CD8-positive, alpha-beta memory T cell (primary cell): ENCODE measurements at regions not wholly inside any gene's neighbourhood (a gene's known extent, or its start where the extent isn't known, plus 50 kb on each side); places are given as distances from the start of the nearest gene placed in this dataset.

Experiments used
- CTCF ChIA-PET: fragments of 350-600 bp; sonication (Branson Sonifier 250); formaldehyde crosslinking; loops from one replicate; lab custom pipeline; 2021; ENCODE audit warnings: antibody characterized with exemption; lab: Charles Lee
- POLR2A ChIA-PET: fragments of 350-600 bp; sonication (Branson Sonifier 250); formaldehyde crosslinking; loops from one replicate; lab custom pipeline; 2021; ENCODE audit warnings: antibody characterized with exemption; lab: Charles Lee
- DNase-seq, 5 donors: peaks; one replicate each; pipeline versions ENCODE4 v3.0.0 to v3.0.0-alpha.2; 2020 to 2022; ENCODE audit warnings: mixed read lengths in 1 of 5
- H3K27ac ChIP-seq: one replicate; pipeline ENCODE4 v1.7.0; 2013; ENCODE audit warnings: low read depth, mild to moderate bottlenecking, low read length, moderate library complexity
- H3K27me3 ChIP-seq: 2 replicates; pipeline ENCODE4 v1.7.0; 2013; ENCODE audit warnings: low read length, mild to moderate bottlenecking; ENCODE audit not compliant: insufficient read depth, poor library complexity, severe bottlenecking
- H3K36me3 ChIP-seq: 2 replicates; pipeline ENCODE4 v1.7.0; 2013; ENCODE audit warnings: mild to moderate bottlenecking, low read length, moderate library complexity; ENCODE audit not compliant: insufficient read depth
- H3K4me1 ChIP-seq: 2 replicates; pipeline ENCODE4 v1.7.0; 2013; ENCODE audit warnings: mild to moderate bottlenecking, low read length, moderate library complexity; ENCODE audit not compliant: insufficient read depth
- H3K4me3 ChIP-seq: 2 replicates; pipeline ENCODE4 v1.7.0; 2013; ENCODE audit warnings: mild to moderate bottlenecking, low read length
- H3K9me3 ChIP-seq: 2 replicates; pipeline ENCODE4 v1.7.0; 2013; ENCODE audit warnings: mild to moderate bottlenecking, low read length
- H3K27ac Mint-ChIP-seq, 8 donors: one replicate each; pipeline ENCODE4 v1.8.0; 2020 to 2021; ENCODE audit warnings: mixed read lengths in 8 of 8, mild to moderate bottlenecking in 6 of 8, inconsistent platforms in 3 of 8, moderate library complexity in 3 of 8
- H3K27me3 Mint-ChIP-seq, 2 donors: one replicate each; pipeline ENCODE4 v1.8.0; 2020 to 2021; ENCODE audit warnings: mixed read lengths in 2 of 2, mild to moderate bottlenecking in 1 of 2, moderate library complexity in 1 of 2
- H3K36me3 Mint-ChIP-seq, 3 donors: one replicate each; pipeline ENCODE4 v1.8.0; 2020 to 2021; ENCODE audit warnings: mixed read lengths in 3 of 3, inconsistent platforms in 1 of 3, mild to moderate bottlenecking in 1 of 3
- H3K4me1 Mint-ChIP-seq, 3 donors: one replicate each; pipeline ENCODE4 v1.8.0; 2020 to 2021; ENCODE audit warnings: mixed read lengths in 3 of 3, inconsistent platforms in 1 of 3, mild to moderate bottlenecking in 1 of 3
- H3K4me3 Mint-ChIP-seq, 7 donors: one replicate each; pipeline ENCODE4 v1.8.0; 2020 to 2021; ENCODE audit warnings: mixed read lengths in 7 of 7, mild to moderate bottlenecking in 6 of 7, moderate library complexity in 4 of 7, inconsistent platforms in 2 of 7
- H3K9me3 Mint-ChIP-seq, 5 donors: one replicate each; pipeline ENCODE4 v1.8.0; 2020 to 2022; ENCODE audit warnings: mixed read lengths in 5 of 5, mild to moderate bottlenecking in 3 of 5, moderate library complexity in 2 of 5, inconsistent platforms in 1 of 5

GRCh38 chr2:180406687-180407086 is 399.6 kb upstream of the CWC22 start:
- no peak overlapping the region for H3K4me3 ChIP-seq
- H3K9me3 ChIP-seq: no peaks in the 10 kb centered on the region
- CTCF ChIA-PET: no interaction called here
- peaks cover 0 to 2% (median 0%) of the 10 kb centered on the region in 5 donors for H3K9me3 Mint-ChIP-seq
- peaks cover 0 to 4% of the 10 kb centered on the region in 2 donors for H3K27me3 Mint-ChIP-seq
- H3K36me3 ChIP-seq: no peaks in the 10 kb centered on the region
- no peaks in the 10 kb centered on the region for H3K36me3 Mint-ChIP-seq
- DNase-seq: no peak
- peaks cover 0 to 7% (median 0%) of the 10 kb centered on the region in 3 donors for H3K4me1 Mint-ChIP-seq
- no peaks in the 10 kb centered on the region for H3K27me3 ChIP-seq
- POLR2A ChIA-PET: no interaction called here
- H3K4me3 Mint-ChIP-seq: no peak overlapping the region
- H3K27ac Mint-ChIP-seq: no peak overlapping the region
- no peak overlapping the region for H3K27ac ChIP-seq
- H3K4me1 ChIP-seq: no peaks in the 10 kb centered on the region

GRCh38 chr2:180405520-180405919 is 398.4 kb upstream of the CWC22 start:
- POLR2A ChIA-PET: no interaction called here
- Mint-ChIP-seq H3K36me3 (no peaks in the 10 kb centered on the region), H3K4me1 (peaks cover 0 to 7% (median 0%) of the 10 kb centered on the region in 3 donors), H3K4me3 (no peak overlapping the region), H3K27me3 (no peaks in the 10 kb centered on the region), H3K9me3 (peaks cover 0 to 2% (median 0%) of the 10 kb centered on the region in 5 donors), H3K27ac (no peak overlapping the region)
- DNase-seq: no peak
- no peaks in the 10 kb centered on the region for H3K4me1 ChIP-seq
- no peaks in the 10 kb centered on the region for H3K27me3 ChIP-seq
- H3K27ac ChIP-seq: no peak overlapping the region
- CTCF ChIA-PET: no interaction called here
- no peaks in the 10 kb centered on the region for H3K9me3 ChIP-seq
- no peaks in the 10 kb centered on the region for H3K36me3 ChIP-seq
- no peak overlapping the region for H3K4me3 ChIP-seq

- DNase-seq: no peak
- Histone ChIP-seq H3K27ac (no peak overlapping the region), H3K36me3 (no peaks in the 10 kb centered on the region), H3K4me1 (no peaks in the 10 kb centered on the region), H3K27me3 (no peaks in the 10 kb centered on the region), H3K4me3 (no peak overlapping the region), H3K9me3 (no peaks in the 10 kb centered on the region)
- Mint-ChIP-seq H3K36me3 (no peaks in the 10 kb centered on the region), H3K27me3 (peaks cover 0 to 2% of the 10 kb centered on the region in 2 donors), H3K4me1 (no peaks in the 10 kb centered on the region), H3K9me3 (peaks cover 15 to 22% (median 17%) of the 10 kb centered on the region in 5 donors), H3K27ac (no peak overlapping the region), H3K4me3 (no peak overlapping the region)
- POLR2A ChIA-PET: no interaction called here
- CTCF ChIA-PET: no interaction called here
Measured at GRCh38 chr2:180394305-180394704, 387.2 kb upstream of the CWC22 start.

GRCh38 chr2:180385601-180386201 is 378.6 kb upstream of the CWC22 start:
- no peak for DNase-seq
- H3K4me3 Mint-ChIP-seq: no peak overlapping the region
- Histone ChIP-seq H3K4me1 (no peaks in the 10 kb centered on the region), H3K9me3 (no peaks in the 10 kb centered on the region), H3K27ac (no peak overlapping the region), H3K4me3 (no peak overlapping the region), H3K36me3 (no peaks in the 10 kb centered on the region), H3K27me3 (no peaks in the 10 kb centered on the region)
- POLR2A ChIA-PET: no interaction called here
- CTCF ChIA-PET: no interaction called here
- no peak overlapping the region for H3K27ac Mint-ChIP-seq
- H3K27me3 Mint-ChIP-seq: no peaks in the 10 kb centered on the region
- peaks cover 0 to 11% (median 3%) of the 10 kb centered on the region in 5 donors for H3K9me3 Mint-ChIP-seq
- H3K4me1 Mint-ChIP-seq: no peaks in the 10 kb centered on the region
- no peaks in the 10 kb centered on the region for H3K36me3 Mint-ChIP-seq

- Mint-ChIP-seq H3K9me3 (peaks cover 0 to 3% (median 0%) of the 10 kb centered on the region in 5 donors), H3K4me3 (no peak overlapping the region), H3K4me1 (no peaks in the 10 kb centered on the region), H3K36me3 (no peaks in the 10 kb centered on the region), H3K27me3 (no peaks in the 10 kb centered on the region), H3K27ac (no peak overlapping the region)
- Histone ChIP-seq H3K4me1 (no peaks in the 10 kb centered on the region), H3K9me3 (no peaks in the 10 kb centered on the region), H3K27ac (no peak overlapping the region), H3K4me3 (no peak overlapping the region), H3K27me3 (no peaks in the 10 kb centered on the region), H3K36me3 (no peaks in the 10 kb centered on the region)
- POLR2A ChIA-PET: no interaction called here
- CTCF ChIA-PET: no interaction called here
- DNase-seq: no peak
Measured at GRCh38 chr2:180376066-180376465, 369.0 kb upstream of the CWC22 start.

GRCh38 chr2:180374502-180375281 is 367.6 kb upstream of the CWC22 start:
- Mint-ChIP-seq H3K9me3 (no peaks in the 10 kb centered on the region), H3K4me1 (no peaks in the 10 kb centered on the region), H3K4me3 (no peak overlapping the region), H3K36me3 (no peaks in the 10 kb centered on the region), H3K27ac (no peak overlapping the region), H3K27me3 (no peaks in the 10 kb centered on the region)
- Histone ChIP-seq H3K4me3 (no peak overlapping the region), H3K4me1 (no peaks in the 10 kb centered on the region), H3K9me3 (no peaks in the 10 kb centered on the region), H3K27me3 (no peaks in the 10 kb centered on the region), H3K27ac (no peak overlapping the region), H3K36me3 (no peaks in the 10 kb centered on the region)
- POLR2A ChIA-PET: no interaction called here
- DNase-seq: no peak
- CTCF ChIA-PET: no interaction called here

GRCh38 chr2:180370511-180371205 is 363.6 kb upstream of the CWC22 start:
- no peak overlapping the region for H3K4me3 Mint-ChIP-seq
- POLR2A ChIA-PET: no interaction called here
- no peaks in the 10 kb centered on the region for H3K36me3 Mint-ChIP-seq
- no peaks in the 10 kb centered on the region for H3K27me3 Mint-ChIP-seq
- Histone ChIP-seq H3K9me3 (no peaks in the 10 kb centered on the region), H3K36me3 (no peaks in the 10 kb centered on the region), H3K4me3 (no peak overlapping the region), H3K4me1 (no peaks in the 10 kb centered on the region), H3K27me3 (no peaks in the 10 kb centered on the region), H3K27ac (no peak overlapping the region)
- no peaks in the 10 kb centered on the region for H3K4me1 Mint-ChIP-seq
- no peaks in the 10 kb centered on the region for H3K9me3 Mint-ChIP-seq
- no peak for DNase-seq
- CTCF ChIA-PET: no interaction called here
- no peak overlapping the region for H3K27ac Mint-ChIP-seq

GRCh38 chr2:180368881-180369280 is 361.8 kb upstream of the CWC22 start:
- Mint-ChIP-seq H3K36me3 (no peaks in the 10 kb centered on the region), H3K27ac (peak overlapping the region in 1 of 8 donors; percentile 22), H3K27me3 (no peaks in the 10 kb centered on the region), H3K9me3 (no peaks in the 10 kb centered on the region), H3K4me3 (no peak overlapping the region), H3K4me1 (no peaks in the 10 kb centered on the region)
- Histone ChIP-seq H3K9me3 (no peaks in the 10 kb centered on the region), H3K36me3 (no peaks in the 10 kb centered on the region), H3K27ac (no peak overlapping the region), H3K4me1 (no peaks in the 10 kb centered on the region), H3K4me3 (no peak overlapping the region), H3K27me3 (no peaks in the 10 kb centered on the region)
- ChIA-PET POLR2A (no interaction called here), CTCF (no interaction called here)
- no peak for DNase-seq
